ENCODE measurements at regions not wholly inside any gene's neighbourhood (a gene's known extent, or its start where the extent isn't known, plus 50 kb on each side); places are given as distances from the start of the nearest gene placed in this dataset.

GRCh38 chr1:59164371-59164770 lies 132.5 kb upstream of the FGGY start:
- Mint-ChIP-seq H3K36me3 (ENCODE audit: low read depth) (no peaks in the 10 kb centered on the region), H3K9me3 (ENCODE audit: low read depth) (peaks cover 3% of the 10 kb centered on the region), H3K4me3 (no peak overlapping the region), H3K4me1 (no peaks in the 10 kb centered on the region), H3K27me3 (peaks cover 8% of the 10 kb centered on the region), H3K27ac (no peak overlapping the region)
- DNase-seq (no peak), ATAC-seq (no peak)
- ChIA-PET CTCF (interaction anchor here (1.4 kb wide), 1 partner anchor 36 kb away, joined by 3 read pairs; no protein-coding TSS in a partner anchor), POLR2A (interaction anchor here (0.5 kb wide), 1 partner anchor 56 kb away, joined by 13 read pairs; no protein-coding TSS in a partner anchor)
- intact Hi-C loops (cut with DNase I, micrococcal nuclease), result no loop called here

- DNase-seq (no peak), ATAC-seq (no peak)
- intact Hi-C loops (cut with DNase I, micrococcal nuclease), result no loop called here
- Mint-ChIP-seq H3K27ac (no peak overlapping the region), H3K36me3 (ENCODE audit: low read depth) (no peaks in the 10 kb centered on the region), H3K27me3 (peaks cover 11% of the 10 kb centered on the region), H3K4me3 (no peak overlapping the region), H3K4me1 (no peaks in the 10 kb centered on the region), H3K9me3 (ENCODE audit: low read depth) (no peaks in the 10 kb centered on the region)
- POLR2A ChIA-PET, result no interaction called here
- CTCF ChIA-PET, result no interaction called here
These were observed 131.5 kb upstream of the FGGY start for GRCh38 chr1:59165353-59165752.

- CTCF ChIA-PET, result interaction anchor here (1.4 kb wide), 1 partner anchor 37 kb away, joined by 4 read pairs; no protein-coding TSS in a partner anchor
- no peak overlapping the region for H3K4me3 Mint-ChIP-seq
These were observed 127.2 kb upstream of the FGGY start for GRCh38 chr1:59169703-59170102.

GRCh38 chr1:59170659-59171058 lies 126.2 kb upstream of the FGGY start:
- H3K27me3 Mint-ChIP-seq, result peaks cover 7% of the 10 kb centered on the region
- no peak for ATAC-seq
- POLR2A ChIA-PET, result no interaction called here

More at GRCh38 chr1:59169703-59170102, 127.2 kb upstream of the FGGY start:
- POLR2A ChIA-PET, result no interaction called here
- intact Hi-C loops (cut with DNase I, micrococcal nuclease), result no loop called here
- H3K36me3 Mint-ChIP-seq (ENCODE audit: low read depth), result no peaks in the 10 kb centered on the region
- DNase-seq (no peak), ATAC-seq (no peak)
- H3K9me3 Mint-ChIP-seq (ENCODE audit: low read depth), result no peaks in the 10 kb centered on the region
- peaks cover 11% of the 10 kb centered on the region for H3K27me3 Mint-ChIP-seq
- H3K4me1 Mint-ChIP-seq, result no peaks in the 10 kb centered on the region
- no peak overlapping the region for H3K27ac Mint-ChIP-seq

GRCh38 chr1:59171788-59172187 lies 125.1 kb upstream of the FGGY start:
- ATAC-seq, result no peak
- ChIA-PET CTCF (interaction anchor here (0.5 to 0.7 kb wide), 2 partner anchors 21 to 786 kb away, joined by 4 read pairs; no protein-coding TSS in a partner anchor), POLR2A (no interaction called here)
- Mint-ChIP-seq H3K4me3 (no peak overlapping the region), H3K4me1 (no peaks in the 10 kb centered on the region), H3K27ac (no peak overlapping the region), H3K27me3 (peaks cover 3% of the 10 kb centered on the region), H3K9me3 (ENCODE audit: low read depth) (no peaks in the 10 kb centered on the region), H3K36me3 (ENCODE audit: low read depth) (no peaks in the 10 kb centered on the region)
- intact Hi-C loops (cut with DNase I, micrococcal nuclease), result no loop called here
- DNase-seq, result no peak

More at GRCh38 chr1:59170659-59171058, 126.2 kb upstream of the FGGY start:
- Mint-ChIP-seq H3K4me3 (no peak overlapping the region), H3K4me1 (no peaks in the 10 kb centered on the region), H3K9me3 (ENCODE audit: low read depth) (no peaks in the 10 kb centered on the region), H3K36me3 (ENCODE audit: low read depth) (no peaks in the 10 kb centered on the region), H3K27ac (no peak overlapping the region)
- no peak for DNase-seq
- CTCF ChIA-PET, result no interaction called here
- intact Hi-C loops (cut with DNase I, micrococcal nuclease), result no loop called here

GRCh38 chr1:59172693-59173092 lies 124.2 kb upstream of the FGGY start:
- ATAC-seq (no peak), DNase-seq (no peak)
- ChIA-PET POLR2A (no interaction called here), CTCF (no interaction called here)
- Mint-ChIP-seq H3K27me3 (peaks cover 3% of the 10 kb centered on the region), H3K4me1 (no peaks in the 10 kb centered on the region), H3K4me3 (no peak overlapping the region), H3K36me3 (ENCODE audit: low read depth) (no peaks in the 10 kb centered on the region), H3K9me3 (ENCODE audit: low read depth) (no peaks in the 10 kb centered on the region), H3K27ac (no peak overlapping the region)
- intact Hi-C loops (cut with DNase I, micrococcal nuclease), result no loop called here

GRCh38 chr1:59173721-59174120 lies 123.2 kb upstream of the FGGY start:
- Mint-ChIP-seq H3K9me3 (ENCODE audit: low read depth) (no peaks in the 10 kb centered on the region), H3K36me3 (ENCODE audit: low read depth) (no peaks in the 10 kb centered on the region), H3K27ac (no peak overlapping the region), H3K27me3 (peaks cover 3% of the 10 kb centered on the region), H3K4me1 (no peaks in the 10 kb centered on the region), H3K4me3 (no peak overlapping the region)
- no peak for ATAC-seq
- intact Hi-C loops (cut with DNase I, micrococcal nuclease), result no loop called here
- no peak for DNase-seq
- CTCF ChIA-PET, result no interaction called here
- POLR2A ChIA-PET, result no interaction called here

GRCh38 chr1:59176471-59176870 lies 120.4 kb upstream of the FGGY start:
- ATAC-seq, result no peak
- H3K9me3 Mint-ChIP-seq (ENCODE audit: low read depth), result no peaks in the 10 kb centered on the region
- no peaks in the 10 kb centered on the region for H3K27me3 Mint-ChIP-seq

GRCh38 chr1:59177756-59178155 lies 119.1 kb upstream of the FGGY start:
- no peaks in the 10 kb centered on the region for H3K4me1 Mint-ChIP-seq
- intact Hi-C loops (cut with DNase I, micrococcal nuclease), result no loop called here
- POLR2A ChIA-PET, result no interaction called here
- no peaks in the 10 kb centered on the region for H3K27me3 Mint-ChIP-seq
- H3K27ac Mint-ChIP-seq, result no peak overlapping the region
- ATAC-seq, result no peak
- CTCF ChIA-PET, result no interaction called here
- DNase-seq, result no peak
- H3K4me3 Mint-ChIP-seq, result no peak overlapping the region
- H3K9me3 Mint-ChIP-seq (ENCODE audit: low read depth), result no peaks in the 10 kb centered on the region
- H3K36me3 Mint-ChIP-seq (ENCODE audit: low read depth), result no peaks in the 10 kb centered on the region

More at GRCh38 chr1:59176471-59176870, 120.4 kb upstream of the FGGY start:
- Mint-ChIP-seq H3K4me1 (no peaks in the 10 kb centered on the region), H3K27ac (no peak overlapping the region), H3K4me3 (no peak overlapping the region), H3K36me3 (ENCODE audit: low read depth) (no peaks in the 10 kb centered on the region)
- intact Hi-C loops (cut with DNase I, micrococcal nuclease), result no loop called here
- no peak for DNase-seq
- ChIA-PET POLR2A (no interaction called here), CTCF (no interaction called here)

- H3K9me3 Mint-ChIP-seq (ENCODE audit: low read depth), result no peaks in the 10 kb centered on the region
- ATAC-seq (no peak), DNase-seq (no peak)
- H3K4me3 Mint-ChIP-seq, result no peak overlapping the region
- ChIA-PET POLR2A (no interaction called here), CTCF (no interaction called here)
- no peaks in the 10 kb centered on the region for H3K27me3 Mint-ChIP-seq
- H3K27ac Mint-ChIP-seq, result no peak overlapping the region
- H3K36me3 Mint-ChIP-seq (ENCODE audit: low read depth), result no peaks in the 10 kb centered on the region
- intact Hi-C loops (cut with DNase I, micrococcal nuclease), result no loop called here
- no peaks in the 10 kb centered on the region for H3K4me1 Mint-ChIP-seq
These were observed 118.3 kb upstream of the FGGY start for GRCh38 chr1:59178339-59179187.

- ChIA-PET POLR2A (no interaction called here), CTCF (no interaction called here)
- H3K4me1 Mint-ChIP-seq, result no peaks in the 10 kb centered on the region
- intact Hi-C loops (cut with DNase I, micrococcal nuclease), result no loop called here
- H3K4me3 Mint-ChIP-seq, result no peak overlapping the region
- H3K9me3 Mint-ChIP-seq (ENCODE audit: low read depth), result no peaks in the 10 kb centered on the region
- ATAC-seq, result no peak
- DNase-seq, result no peak
- H3K27ac Mint-ChIP-seq, result no peak overlapping the region
- no peaks in the 10 kb centered on the region for H3K36me3 Mint-ChIP-seq (ENCODE audit: low read depth)
- no peaks in the 10 kb centered on the region for H3K27me3 Mint-ChIP-seq
These were observed 117.2 kb upstream of the FGGY start for GRCh38 chr1:59179673-59180072.

- Mint-ChIP-seq H3K4me3 (no peak overlapping the region), H3K27me3 (no peaks in the 10 kb centered on the region), H3K36me3 (ENCODE audit: low read depth) (no peaks in the 10 kb centered on the region), H3K9me3 (ENCODE audit: low read depth) (no peaks in the 10 kb centered on the region), H3K4me1 (no peaks in the 10 kb centered on the region), H3K27ac (no peak overlapping the region)
- ATAC-seq (no peak), DNase-seq (no peak)
- ChIA-PET POLR2A (no interaction called here), CTCF (no interaction called here)
- intact Hi-C loops (cut with DNase I, micrococcal nuclease), result no loop called here
These were observed 116.2 kb upstream of the FGGY start for GRCh38 chr1:59180735-59181134.

All from activated CD4-positive, alpha-beta T cell treated with anti-CD3 and anti-CD28 coated beads for 36 hours (primary cell).